ENCODE measurements at regions not wholly inside any gene's neighbourhood (a gene's known extent, or its start where the extent isn't known, plus 50 kb on each side); places are given as distances from the start of the nearest gene placed in this dataset.
"Not testable (repeated sequence)": the region's sequence is repeated elsewhere in the genome, so short reads cannot be mapped to it uniquely, and the experiment has no call there.

- Histone ChIP-seq H3K79me2 (ENCODE audit: low read length) (no peaks in the 10 kb centered on the region), H3K9me2 (replicated peaks; ENCODE audit: insufficient read depth, low read length) (no peaks in the 10 kb centered on the region), H2AFZ (ENCODE audit: low read length) (peak overlapping the region; percentile 87), H3K9me3 (replicated peaks; ENCODE audit: insufficient read depth, low read length) (no peaks in the 10 kb centered on the region), H3K27me3 (replicated peaks; ENCODE audit: insufficient read depth, low read length) (no peaks in the 10 kb centered on the region), H3K27ac (ENCODE audit: low read length) (peak overlapping the region; percentile 61; the same call in 1 of the 2 replicates), H3K9ac (ENCODE audit: low read length) (no peak overlapping the region), H3K4me1 (ENCODE audit: low read length) (peaks cover 12% of the 10 kb centered on the region), H3F3A (ENCODE audit: insufficient read depth, low read length) (peaks cover 9% of the 10 kb centered on the region), H3K36me3 (replicated peaks; ENCODE audit: insufficient read depth, low read length) (no peaks in the 10 kb centered on the region), H3K4me3 (ENCODE audit: low read length) (peak overlapping the region; percentile 65; the same call in 1 of the 2 replicates), H3K4me2 (ENCODE audit: low read depth, low read length) (peak overlapping the region; percentile 74), H4K20me1 (ENCODE audit: insufficient read depth, low read length) (no peaks in the 10 kb centered on the region)
- no peak for DNase-seq
- TF ChIP-seq EZH2 (optimal IDR thresholded peaks at IDR 0.05; ENCODE audit: low read depth, low read length) (no peak), EZH2phosphoT487 (IDR thresholded peaks at IDR 0.05; ENCODE audit: low read length) (no peak), CTCF (IDR thresholded peaks at IDR 0.05; ENCODE audit: low read length) (no peak)
Observed at GRCh38 chr1:166490437-166490991, 323.7 kb upstream of the FAM78B start.

- not testable (repeated sequence) for H3K36me3 ChIP-seq (replicated peaks; ENCODE audit: insufficient read depth, low read length); H3K27me3 ChIP-seq (replicated peaks; ENCODE audit: insufficient read depth, low read length); H3K9me3 ChIP-seq (replicated peaks; ENCODE audit: insufficient read depth, low read length); H3K9ac ChIP-seq (ENCODE audit: low read length); H4K20me1 ChIP-seq (ENCODE audit: insufficient read depth, low read length); H3K9me2 ChIP-seq (replicated peaks; ENCODE audit: insufficient read depth, low read length); H3K79me2 ChIP-seq (ENCODE audit: low read length); H3K4me3 ChIP-seq (ENCODE audit: low read length); H3F3A ChIP-seq (ENCODE audit: insufficient read depth, low read length); H2AFZ ChIP-seq (ENCODE audit: low read length); H3K4me2 ChIP-seq (ENCODE audit: low read depth, low read length); DNase-seq; H3K27ac ChIP-seq (ENCODE audit: low read length)
- peaks cover 12% of the 10 kb centered on the region for H3K4me1 ChIP-seq (ENCODE audit: low read length)
Observed at GRCh38 chr1:166493765-166494164, 327.0 kb upstream of the FAM78B start.

DNA sequence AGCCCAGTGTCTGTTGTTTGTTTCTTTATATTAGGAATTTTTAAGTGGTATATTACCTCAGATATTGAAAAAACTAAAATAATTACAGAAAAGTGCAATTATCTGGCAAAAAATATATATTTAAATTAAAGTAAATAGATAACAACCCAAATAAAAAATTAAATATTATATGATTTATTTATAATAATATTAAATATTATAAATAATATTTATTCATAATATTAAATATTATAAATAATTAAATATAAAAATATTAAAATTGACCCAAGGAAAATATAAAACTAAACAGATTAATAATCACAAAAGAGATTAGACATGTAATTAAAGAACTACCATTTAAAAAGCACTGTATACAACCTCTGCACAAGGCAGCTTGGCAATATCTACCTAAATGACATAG is 331.9 kb upstream of the POGK start:
- Histone ChIP-seq H3K4me2 (ENCODE audit: low read depth, low read length) (no peak overlapping the region), H3K9me2 (replicated peaks; ENCODE audit: insufficient read depth, low read length) (no peaks in the 10 kb centered on the region), H3K4me1 (ENCODE audit: low read length) (no peaks in the 10 kb centered on the region), H3K36me3 (replicated peaks; ENCODE audit: insufficient read depth, low read length) (no peaks in the 10 kb centered on the region), H3F3A (ENCODE audit: insufficient read depth, low read length) (no peaks in the 10 kb centered on the region), H3K9ac (ENCODE audit: low read length) (no peak overlapping the region), H4K20me1 (ENCODE audit: insufficient read depth, low read length) (no peaks in the 10 kb centered on the region), H3K27ac (ENCODE audit: low read length) (no peak overlapping the region), H2AFZ (ENCODE audit: low read length) (no peak overlapping the region), H3K9me3 (replicated peaks; ENCODE audit: insufficient read depth, low read length) (no peaks in the 10 kb centered on the region), H3K27me3 (replicated peaks; ENCODE audit: insufficient read depth, low read length) (no peaks in the 10 kb centered on the region), H3K79me2 (ENCODE audit: low read length) (no peaks in the 10 kb centered on the region), H3K4me3 (ENCODE audit: low read length) (no peak overlapping the region)
- TF ChIP-seq CTCF (IDR thresholded peaks at IDR 0.05; ENCODE audit: low read length) = no peak
- no peak for TF ChIP-seq EZH2 (optimal IDR thresholded peaks at IDR 0.05; ENCODE audit: low read depth, low read length)
- no peak for DNase-seq

- no peak overlapping the region for H2AFZ ChIP-seq (ENCODE audit: low read length)
- no peak for DNase-seq
Observed at GRCh38 chr1:166511761-166512160, 327.5 kb upstream of the POGK start.

More at GRCh38 chr1:166511761-166512160, 327.5 kb upstream of the POGK start:
- H3K9ac ChIP-seq (ENCODE audit: low read length) = no peak overlapping the region
- TF ChIP-seq EZH2 (optimal IDR thresholded peaks at IDR 0.05; ENCODE audit: low read depth, low read length) = no peak
- TF ChIP-seq CTCF (IDR thresholded peaks at IDR 0.05; ENCODE audit: low read length) = no peak
- no peak for TF ChIP-seq EZH2phosphoT487 (IDR thresholded peaks at IDR 0.05; ENCODE audit: low read length)
- H3K9me2 ChIP-seq (replicated peaks; ENCODE audit: insufficient read depth, low read length) = no peaks in the 10 kb centered on the region
- H3K27me3 ChIP-seq (replicated peaks; ENCODE audit: insufficient read depth, low read length) = no peaks in the 10 kb centered on the region
- H3K4me1 ChIP-seq (ENCODE audit: low read length) = no peaks in the 10 kb centered on the region
- H3K79me2 ChIP-seq (ENCODE audit: low read length) = no peaks in the 10 kb centered on the region
- H3K27ac ChIP-seq (ENCODE audit: low read length) = no peak overlapping the region
- no peaks in the 10 kb centered on the region for H3K36me3 ChIP-seq (replicated peaks; ENCODE audit: insufficient read depth, low read length)
- no peaks in the 10 kb centered on the region for H3F3A ChIP-seq (ENCODE audit: insufficient read depth, low read length)
- no peak overlapping the region for H3K4me2 ChIP-seq (ENCODE audit: low read depth, low read length)
- no peaks in the 10 kb centered on the region for H4K20me1 ChIP-seq (ENCODE audit: insufficient read depth, low read length)
- no peak overlapping the region for H3K4me3 ChIP-seq (ENCODE audit: low read length)
- no peaks in the 10 kb centered on the region; the same call in 1 of the 2 replicates for H3K9me3 ChIP-seq (replicated peaks; ENCODE audit: insufficient read depth, low read length)

Data from MM.1S (cell line).